ENCODE measurements at regions not wholly inside any gene's neighbourhood (a gene's known extent, or its start where the extent isn't known, plus 50 kb on each side); places are given as distances from the start of the nearest gene placed in this dataset.

- no peak for DNase-seq (ENCODE audit: low spot score)
- Histone ChIP-seq H3K36me3 (ENCODE audit: low read depth) (no peaks in the 10 kb centered on the region), H3K27ac (ENCODE audit: poor library complexity, severe bottlenecking) (no peak overlapping the region), H3K27me3 (ENCODE audit: insufficient read depth, poor library complexity, severe bottlenecking) (peaks cover 5% of the 10 kb centered on the region), H3K9me3 (ENCODE audit: severe bottlenecking) (no peaks in the 10 kb centered on the region), H3K4me3 (ENCODE audit: severe bottlenecking) (no peak overlapping the region), H3K4me1 (ENCODE audit: insufficient read depth, poor library complexity, severe bottlenecking) (no peaks in the 10 kb centered on the region)
- ATAC-seq (ENCODE audit: low read depth): peak; percentile 36; the same call in 2 of the 3 replicates
- TF ChIP-seq CTCF (IDR thresholded peaks at IDR 0.05; ENCODE audit: poor library complexity, severe bottlenecking): no peak
Measured at GRCh38 chr15:93231261-93231925, 142.4 kb upstream of the RGMA start.

GRCh38 chr15:93228546-93228945 lies 139.5 kb upstream of the RGMA start:
- ATAC-seq (ENCODE audit: low read depth) (no peak), DNase-seq (ENCODE audit: low spot score) (no peak)
- no peak overlapping the region for H3K4me3 ChIP-seq (ENCODE audit: severe bottlenecking)
- no peaks in the 10 kb centered on the region for H3K4me1 ChIP-seq (ENCODE audit: insufficient read depth, poor library complexity, severe bottlenecking)
- no peak for TF ChIP-seq CTCF (IDR thresholded peaks at IDR 0.05; ENCODE audit: poor library complexity, severe bottlenecking)
- H3K27me3 ChIP-seq (ENCODE audit: insufficient read depth, poor library complexity, severe bottlenecking): peaks cover 24% of the 10 kb centered on the region
- H3K9me3 ChIP-seq (ENCODE audit: severe bottlenecking): no peaks in the 10 kb centered on the region
- H3K36me3 ChIP-seq (ENCODE audit: low read depth): no peaks in the 10 kb centered on the region
- H3K27ac ChIP-seq (ENCODE audit: poor library complexity, severe bottlenecking): no peak overlapping the region

GRCh38 chr15:93223803-93224202 lies 134.8 kb upstream of the RGMA start:
- Histone ChIP-seq H3K27me3 (ENCODE audit: insufficient read depth, poor library complexity, severe bottlenecking) (peaks cover 19% of the 10 kb centered on the region), H3K27ac (ENCODE audit: poor library complexity, severe bottlenecking) (no peak overlapping the region), H3K36me3 (ENCODE audit: low read depth) (no peaks in the 10 kb centered on the region), H3K4me3 (ENCODE audit: severe bottlenecking) (no peak overlapping the region), H3K9me3 (ENCODE audit: severe bottlenecking) (no peaks in the 10 kb centered on the region), H3K4me1 (ENCODE audit: insufficient read depth, poor library complexity, severe bottlenecking) (no peaks in the 10 kb centered on the region)
- TF ChIP-seq CTCF (IDR thresholded peaks at IDR 0.05; ENCODE audit: poor library complexity, severe bottlenecking): no peak
- ATAC-seq (ENCODE audit: low read depth) (no peak), DNase-seq (ENCODE audit: low spot score) (no peak)

- no peak overlapping the region for H3K4me3 ChIP-seq (ENCODE audit: severe bottlenecking)
- no peaks in the 10 kb centered on the region for H3K36me3 ChIP-seq (ENCODE audit: low read depth)
- H3K4me1 ChIP-seq (ENCODE audit: insufficient read depth, poor library complexity, severe bottlenecking): no peaks in the 10 kb centered on the region
- no peak for DNase-seq (ENCODE audit: low spot score)
- no peaks in the 10 kb centered on the region for H3K9me3 ChIP-seq (ENCODE audit: severe bottlenecking)
- peaks cover 19% of the 10 kb centered on the region for H3K27me3 ChIP-seq (ENCODE audit: insufficient read depth, poor library complexity, severe bottlenecking)
- ATAC-seq (ENCODE audit: low read depth): no peak
- no peak overlapping the region for H3K27ac ChIP-seq (ENCODE audit: poor library complexity, severe bottlenecking)
- TF ChIP-seq CTCF (IDR thresholded peaks at IDR 0.05; ENCODE audit: poor library complexity, severe bottlenecking): no peak
Measured at GRCh38 chr15:93221759-93222158, 132.7 kb upstream of the RGMA start.

- TF ChIP-seq CTCF (IDR thresholded peaks at IDR 0.05; ENCODE audit: poor library complexity, severe bottlenecking): no peak
- Histone ChIP-seq H3K27me3 (ENCODE audit: insufficient read depth, poor library complexity, severe bottlenecking) (peaks cover 11% of the 10 kb centered on the region), H3K27ac (ENCODE audit: poor library complexity, severe bottlenecking) (no peak overlapping the region), H3K4me3 (ENCODE audit: severe bottlenecking) (no peak overlapping the region), H3K9me3 (ENCODE audit: severe bottlenecking) (no peaks in the 10 kb centered on the region), H3K36me3 (ENCODE audit: low read depth) (no peaks in the 10 kb centered on the region), H3K4me1 (ENCODE audit: insufficient read depth, poor library complexity, severe bottlenecking) (no peaks in the 10 kb centered on the region)
- DNase-seq (ENCODE audit: low spot score): no peak
- ATAC-seq (ENCODE audit: low read depth): no peak
Measured at GRCh38 chr15:93219859-93220420, 130.9 kb upstream of the RGMA start.

Measured in RWPE2 (cell line).